DMS53 treated with DMSO at 0.1 percent for 48 hours (cell line): ENCODE measurements at regions not wholly inside any gene's neighbourhood (a gene's known extent, or its start where the extent isn't known, plus 50 kb on each side); places are given as distances from the start of the nearest gene placed in this dataset.

Experiments used
- DNase-seq: peaks from one replicate; lab custom pipeline; 2025; ENCODE audit not compliant: unreplicated experiment; lab: John Stamatoyannopoulos, UW

DNA sequence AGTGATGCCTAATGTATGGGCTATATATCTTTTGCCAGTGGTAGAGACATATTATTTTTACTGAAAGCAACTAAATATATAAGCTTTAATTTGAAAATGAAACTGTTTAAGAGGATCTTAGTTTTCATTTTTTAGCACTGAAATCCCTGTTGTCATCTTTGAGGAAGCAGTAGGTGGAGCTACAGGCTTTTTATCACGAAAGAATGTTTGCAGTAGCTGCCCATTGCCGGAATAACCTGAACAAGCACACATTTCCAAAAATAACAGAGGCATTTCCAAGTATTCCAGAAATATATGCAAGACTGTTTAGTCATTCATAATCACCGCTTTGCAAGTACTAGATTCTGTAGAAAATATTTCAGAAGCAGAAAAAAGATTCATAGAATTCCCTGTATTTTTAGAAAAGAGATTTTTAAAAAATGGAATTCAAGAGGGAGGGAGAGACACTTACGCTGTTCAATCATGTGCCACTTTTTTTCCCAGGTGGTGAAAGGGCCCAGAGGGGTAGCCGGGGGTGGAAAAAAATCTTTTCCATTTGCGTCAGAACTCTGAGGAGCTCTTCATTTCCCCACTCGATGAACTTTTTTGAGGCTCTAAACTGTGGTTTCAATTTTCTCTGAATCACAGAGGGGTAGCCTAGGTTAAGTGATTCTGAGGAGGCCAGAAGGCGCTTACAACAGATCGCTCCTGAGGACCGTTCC is 142.5 kb upstream of the FERMT1 start:
- peak; percentile 66 for DNase-seq

DNA sequence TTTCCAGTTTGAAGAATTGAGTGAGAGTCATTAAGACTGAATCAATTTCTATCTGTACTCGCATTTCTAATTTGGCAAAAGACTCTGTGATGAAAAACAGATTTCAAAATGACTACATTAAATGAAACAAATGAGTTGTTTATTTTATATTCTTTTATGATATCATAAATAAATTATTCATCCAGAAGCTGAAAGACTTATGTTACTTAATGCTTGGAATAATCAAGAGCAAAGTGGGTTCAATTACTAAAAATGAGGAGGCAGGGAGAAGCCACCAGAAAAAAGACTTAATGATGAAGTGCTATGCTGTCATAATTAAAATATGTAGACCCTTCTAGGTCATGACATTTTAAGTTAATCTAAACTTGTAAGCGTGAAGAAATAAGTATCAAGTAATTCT is 130.6 kb upstream of the FERMT1 start:
- no peak for DNase-seq

DNA sequence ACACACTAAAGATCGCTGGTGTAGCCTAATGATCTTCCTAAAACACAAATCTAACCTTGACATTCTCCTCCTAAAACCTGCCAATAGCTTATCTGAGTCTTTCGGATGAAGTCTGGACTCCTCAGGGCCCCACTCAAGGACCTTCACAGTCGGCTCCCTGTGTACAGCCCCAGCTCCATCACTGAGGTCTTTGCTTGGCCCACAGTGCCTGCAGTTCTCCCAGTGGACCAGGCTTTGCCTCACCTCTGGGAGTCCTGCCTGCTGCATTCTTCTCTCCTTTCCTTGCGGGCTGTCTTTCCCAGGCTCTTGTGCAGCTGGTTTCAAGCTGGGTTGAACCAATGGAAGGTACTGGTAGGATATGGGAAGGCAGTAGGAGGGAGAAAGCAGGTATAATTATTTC is 122.6 kb upstream of the FERMT1 start:
- DNase-seq, result no peak

DNA sequence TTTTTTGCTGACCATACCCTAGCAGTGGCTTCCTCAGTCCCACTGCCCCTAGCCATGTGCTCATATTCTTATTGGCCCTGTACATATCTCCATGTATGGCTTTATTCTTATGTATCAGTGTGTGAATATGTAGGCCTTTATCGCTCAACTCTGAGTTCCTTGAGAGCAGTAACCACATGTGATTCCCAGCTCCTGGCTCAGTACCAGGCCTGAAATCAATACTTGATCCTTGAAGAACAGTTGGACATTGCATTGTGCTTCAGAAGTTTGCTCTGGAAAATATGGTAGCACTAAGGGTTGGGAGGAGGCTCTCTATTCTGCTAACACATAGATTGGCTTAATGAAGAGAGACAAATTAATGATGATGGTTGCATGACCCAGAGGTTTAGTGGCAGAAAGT is 118.8 kb upstream of the FERMT1 start:
- DNase-seq, result no peak

DNA sequence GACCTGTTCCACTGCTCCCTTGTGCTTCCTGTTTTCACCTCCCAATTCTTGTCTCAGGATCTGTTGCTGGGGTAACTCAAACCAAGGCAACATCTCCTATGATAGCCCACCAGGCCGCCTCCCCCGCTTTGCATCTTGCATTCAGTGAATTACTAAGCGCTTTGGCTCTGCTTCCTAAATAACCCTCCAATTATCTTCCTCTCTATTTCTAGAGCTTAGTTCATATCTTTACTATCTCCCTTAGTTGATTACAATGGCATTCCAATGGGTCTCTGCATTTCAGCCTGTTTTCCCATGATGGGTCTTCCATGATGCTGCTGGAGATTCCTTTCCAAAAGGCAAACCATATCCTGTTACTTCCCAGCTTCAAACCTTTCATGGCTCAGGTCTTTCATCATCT is 117.2 kb upstream of the FERMT1 start:
- DNase-seq, result no peak

DNA sequence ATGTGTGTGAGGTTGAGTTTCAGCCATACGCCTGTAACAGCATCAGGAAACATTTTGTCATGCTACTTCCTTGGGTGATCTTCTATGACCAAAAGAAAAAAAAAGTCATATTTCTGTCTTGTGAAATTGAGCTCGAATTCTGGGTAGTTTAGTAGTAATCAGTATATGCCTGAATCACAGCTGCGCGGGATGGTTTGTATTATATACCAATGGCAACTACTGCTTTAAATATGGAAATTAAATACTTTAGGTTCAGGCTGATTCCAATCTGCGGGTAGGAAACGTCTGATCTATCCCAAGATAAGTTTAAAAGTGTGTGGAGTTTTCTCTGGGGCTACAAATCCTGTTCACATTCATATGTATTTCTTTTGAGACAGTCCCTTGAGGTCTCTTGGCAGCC is 115.6 kb upstream of the FERMT1 start:
- no peak for DNase-seq

DNA sequence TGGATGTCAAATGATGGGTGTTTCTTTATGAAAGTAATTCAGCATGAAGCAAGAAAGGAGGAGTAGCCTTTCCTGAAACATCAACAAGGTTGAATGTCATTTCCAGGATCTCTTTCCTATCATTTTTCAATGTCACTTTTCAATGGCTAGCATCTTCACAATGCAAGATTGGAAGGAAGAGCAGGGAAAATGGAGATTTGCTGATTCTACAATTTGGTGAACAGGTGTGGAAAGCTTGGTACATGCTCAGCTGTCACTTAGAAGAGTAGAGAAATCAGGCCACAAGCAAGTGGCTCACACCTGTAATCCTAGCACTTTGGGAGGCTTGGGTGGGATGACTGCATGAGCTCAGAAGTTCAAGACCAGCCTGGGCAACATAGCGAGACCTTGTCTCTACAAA is 112.7 kb upstream of the FERMT1 start:
- DNase-seq, result no peak

DNA sequence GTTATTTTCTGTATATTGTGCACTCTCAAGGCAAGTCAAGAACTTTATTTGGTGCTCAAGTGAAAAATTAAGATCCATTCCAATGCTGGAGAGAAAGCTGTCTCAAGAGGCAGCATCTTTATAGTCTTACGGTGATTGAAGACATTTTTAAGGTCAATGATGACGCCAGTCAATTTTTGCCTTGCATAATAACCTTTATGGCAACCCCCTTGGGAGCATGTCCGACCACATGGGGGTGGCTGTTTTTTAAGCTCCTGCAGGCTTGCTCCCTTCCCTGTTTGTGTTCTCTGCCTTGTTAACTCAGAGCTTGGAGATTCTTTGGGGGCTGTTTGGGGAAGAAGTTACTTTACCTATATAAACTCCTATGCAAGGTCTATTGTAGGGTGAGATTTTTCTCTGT is 109.6 kb upstream of the FERMT1 start:
- DNase-seq, result no peak

DNA sequence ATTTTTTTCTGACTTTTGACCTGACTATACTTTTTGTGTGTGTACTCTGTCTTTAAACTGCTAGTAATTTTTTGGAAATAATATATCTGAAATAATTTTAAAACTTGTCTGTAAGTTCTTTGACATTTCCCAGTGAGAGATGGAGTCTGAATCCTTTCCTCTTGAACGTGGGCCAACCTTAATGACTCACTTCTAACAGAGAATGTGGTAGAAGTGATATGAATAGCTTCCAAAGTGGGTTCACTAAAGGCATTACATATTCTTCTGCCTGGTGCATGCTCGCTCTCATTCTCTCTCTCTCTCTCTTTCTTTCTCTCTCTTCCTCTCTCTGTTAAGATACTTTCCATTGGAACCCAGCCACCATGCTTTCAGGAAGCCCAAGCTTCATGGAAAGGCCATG is 108.7 kb upstream of the FERMT1 start:
- DNase-seq, result no peak

DNA sequence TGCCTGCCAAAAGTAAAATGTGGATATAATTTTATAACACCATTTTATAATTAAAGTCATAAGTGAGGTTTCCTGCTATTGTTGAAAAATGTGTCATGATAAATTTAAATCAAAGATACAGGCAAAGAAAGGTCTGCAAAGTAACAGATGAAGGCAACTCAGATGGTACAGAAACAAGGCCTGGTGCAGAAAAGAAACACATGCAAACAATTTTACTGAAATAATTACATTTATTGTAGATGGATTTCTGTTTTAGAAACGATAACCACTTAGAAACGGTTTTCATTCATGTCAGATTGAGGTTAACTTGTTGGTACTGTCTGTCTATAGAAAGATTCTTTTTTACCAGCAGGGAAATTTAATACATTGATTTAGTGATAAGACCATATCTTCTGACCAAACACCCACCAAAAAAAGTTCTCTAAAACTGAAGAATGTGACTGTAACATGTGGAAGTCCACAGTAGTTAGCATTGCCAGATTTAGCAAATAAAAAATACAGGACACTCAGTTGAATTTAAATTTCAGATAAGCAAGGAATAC is 105.5 kb upstream of the FERMT1 start:
- DNase-seq, result no peak

DNA sequence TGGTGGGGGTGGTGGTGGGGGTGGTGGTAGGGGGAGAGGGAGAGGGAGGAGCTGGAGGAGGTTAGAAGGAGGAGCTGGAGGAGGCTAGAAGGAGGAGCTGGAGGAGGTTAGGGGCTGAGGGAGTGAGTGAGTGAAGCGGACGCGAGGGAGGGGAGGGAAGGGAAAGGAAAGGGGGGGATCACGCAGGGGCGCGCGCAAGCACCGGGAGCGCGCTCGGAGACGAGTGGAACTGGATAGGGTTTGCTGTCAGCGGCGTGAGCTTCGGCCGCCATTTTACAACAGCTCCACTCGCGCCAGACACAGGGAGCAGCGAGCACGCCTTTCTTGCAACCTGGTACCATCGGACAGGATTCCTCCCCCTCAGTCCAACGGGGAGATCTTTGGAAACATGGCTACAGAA is 90.5 kb upstream of the FERMT1 start:
- DNase-seq, result no peak

DNA sequence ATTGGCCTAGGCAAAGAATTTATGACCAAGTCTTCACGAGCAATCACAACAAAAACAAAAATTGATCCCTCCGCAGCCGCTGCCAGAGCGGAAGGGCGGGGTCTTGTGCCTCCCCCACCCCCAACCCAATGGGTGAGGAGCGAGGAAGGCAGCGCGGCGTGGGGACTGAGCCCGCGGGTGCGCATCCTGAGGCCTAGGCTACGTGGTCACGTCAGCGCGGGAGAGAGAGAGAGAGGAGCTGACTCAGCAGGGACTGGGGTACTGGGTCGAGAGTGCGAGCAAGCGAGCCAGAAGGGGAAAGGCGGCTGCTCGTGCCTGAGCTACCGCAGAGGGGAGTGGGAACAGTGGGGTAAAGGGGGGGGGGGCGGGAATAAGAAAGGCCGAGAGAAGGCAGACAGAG is 90.1 kb upstream of the FERMT1 start:
- no peak for DNase-seq

DNA sequence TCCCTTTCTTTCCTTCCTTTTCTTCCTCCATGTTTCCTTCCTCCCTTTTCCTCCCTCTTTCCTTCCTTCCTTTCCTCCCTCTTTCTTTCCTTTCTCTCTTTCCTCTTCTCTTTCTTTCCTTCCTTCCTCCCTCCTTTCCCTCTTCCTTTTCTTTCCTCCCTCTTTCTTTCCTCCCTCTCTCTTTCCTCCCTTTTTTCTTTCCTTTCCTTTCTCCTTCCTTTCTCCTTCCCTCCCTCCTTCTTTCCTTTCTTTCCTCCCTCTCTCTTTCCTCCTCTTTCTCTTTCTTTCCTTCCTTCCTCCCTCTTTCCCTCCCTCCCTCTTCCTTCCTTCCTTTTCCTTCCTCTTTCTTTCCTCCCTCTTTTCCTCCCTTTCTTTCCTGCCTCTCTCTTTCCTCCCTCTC is 86.3 kb upstream of the FERMT1 start:
- no peak for DNase-seq

DNA sequence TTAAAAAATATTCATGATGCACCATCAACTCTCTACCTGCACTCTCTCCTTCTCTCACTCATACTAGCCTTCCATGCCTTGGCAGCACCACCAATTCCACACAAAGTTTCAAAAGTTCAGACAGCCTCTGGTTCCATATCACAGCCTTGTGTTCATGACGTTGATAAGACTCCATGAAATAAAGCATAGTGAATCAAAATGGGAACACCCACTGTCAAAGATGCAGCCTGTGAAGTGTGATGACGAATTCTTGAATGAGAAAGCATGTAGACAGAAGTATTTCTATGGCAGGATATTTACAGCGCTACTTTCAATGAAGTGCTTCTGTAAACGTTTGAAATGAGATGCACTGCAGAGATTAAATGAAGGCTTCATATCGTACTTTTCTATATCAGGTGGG is 77.3 kb upstream of the FERMT1 start:
- DNase-seq, result no peak

DNA sequence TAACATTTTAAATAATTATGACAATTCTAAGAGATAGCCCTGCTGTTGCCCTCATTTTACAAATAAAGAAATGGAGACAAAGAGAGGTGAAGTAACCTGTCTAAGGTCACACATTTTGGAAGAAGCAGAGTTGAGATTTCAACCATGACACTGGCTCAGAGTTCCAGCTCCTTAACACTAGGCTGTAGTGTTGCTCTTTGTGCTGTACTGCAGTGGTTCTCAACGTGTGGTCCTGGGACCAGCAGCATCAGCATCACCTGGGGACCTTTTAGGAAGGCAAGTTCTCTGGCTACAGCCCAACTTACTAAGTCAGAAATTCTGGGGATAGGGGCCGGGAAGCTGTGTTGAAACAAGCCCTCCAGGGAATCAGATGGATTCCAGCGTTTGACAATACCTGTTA is 62.4 kb upstream of the FERMT1 start:
- no peak for DNase-seq

DNA sequence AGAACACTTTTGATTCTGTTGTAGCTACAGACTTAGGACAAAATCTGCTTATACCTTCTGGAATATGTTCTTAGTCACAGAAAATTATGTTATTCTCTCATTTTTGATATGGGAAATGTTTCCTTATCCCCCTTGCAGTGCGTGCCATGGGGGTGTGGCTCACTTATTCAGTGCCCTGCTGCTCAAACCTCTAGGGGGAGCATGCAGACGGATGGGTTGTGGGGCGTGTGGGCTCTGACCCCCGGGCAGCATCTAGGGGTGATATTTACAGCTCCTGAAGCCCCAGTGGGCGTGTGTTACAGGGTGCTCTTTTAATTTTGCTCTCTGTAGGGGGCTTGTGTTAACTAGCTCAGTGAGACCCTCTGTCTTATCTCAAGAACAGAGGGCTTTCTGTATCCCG is 61.3 kb upstream of the FERMT1 start:
- DNase-seq, result no peak

DNA sequence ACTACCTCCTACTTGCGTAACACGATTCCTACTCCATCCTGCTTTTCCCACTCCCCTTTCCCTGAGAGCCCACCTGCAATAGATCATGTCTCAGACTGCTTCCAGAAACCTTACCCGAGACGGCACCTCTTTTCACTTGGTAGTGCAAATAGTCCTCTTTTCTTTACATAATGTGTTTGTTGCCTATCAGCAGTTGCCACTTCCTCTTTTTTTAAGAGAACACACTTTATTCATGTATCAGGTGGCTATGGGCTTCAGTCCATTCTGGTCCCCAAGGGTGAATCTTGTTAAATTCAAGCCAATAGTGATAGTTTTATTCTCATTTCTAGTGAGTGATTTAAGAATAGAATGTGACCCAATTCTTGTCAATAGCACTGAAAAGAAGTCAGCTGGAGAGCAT is 57.7 kb upstream of the FERMT1 start:
- DNase-seq, result no peak

DNA sequence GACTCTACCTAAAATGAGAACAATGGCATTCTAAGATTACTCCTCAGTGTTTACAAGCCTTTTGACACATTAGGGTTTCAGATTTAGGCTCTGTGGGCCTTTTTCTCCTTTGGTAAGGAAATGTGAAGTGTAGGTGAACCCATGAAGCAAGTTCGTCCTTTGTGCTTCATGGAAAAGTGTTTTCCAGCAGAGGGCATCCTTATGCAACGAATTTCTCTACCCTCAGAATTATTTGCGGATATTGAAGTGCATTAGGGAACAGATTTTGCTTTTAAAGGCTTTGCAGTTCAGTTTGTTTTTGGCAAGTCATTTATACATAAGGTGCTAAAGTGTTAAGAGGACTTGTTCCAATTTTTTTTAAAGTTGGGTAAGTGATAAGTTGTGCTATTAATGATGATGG is 55.7 kb upstream of the FERMT1 start:
- DNase-seq, result peak; percentile 61

DNA sequence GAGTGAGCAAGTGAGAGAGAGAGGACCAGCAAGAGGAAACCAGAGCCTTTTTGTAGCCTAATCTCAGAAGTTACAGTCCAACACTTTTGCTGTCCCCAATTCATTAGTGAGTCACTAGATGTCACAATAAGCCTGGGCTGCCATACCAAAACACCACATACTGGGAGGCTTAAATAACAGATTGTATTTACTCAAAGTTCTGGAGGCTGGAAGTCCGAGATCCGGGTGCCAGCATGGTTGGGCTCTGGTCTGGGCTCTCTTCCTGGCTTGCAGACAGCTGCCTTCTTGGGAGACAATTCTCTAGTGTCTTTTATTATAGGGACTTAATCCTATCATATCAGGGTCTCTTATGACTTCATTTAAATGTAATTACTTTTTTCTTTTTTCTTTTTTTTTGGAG is 50.7 kb upstream of the FERMT1 start:
- no peak for DNase-seq
